MM.1S (cell line): ENCODE measurements at regions not wholly inside any gene's neighbourhood (a gene's known extent, or its start where the extent isn't known, plus 50 kb on each side); places are given as distances from the start of the nearest gene placed in this dataset.

Source experiments
- CTCF ChIP-seq: fragments of 300-600 bp; sonication (generic); IDR thresholded peaks from 2 replicates; pipeline ENCODE4 v1.5.1; 2016; ENCODE audit warnings: antibody characterized with exemption, low read length, mixed read lengths
- EZH2 ChIP-seq: fragments of 300-600 bp; sonication (generic); optimal IDR thresholded peaks from 2 replicates; pipeline ENCODE3; 2017; ENCODE audit warnings: low read depth, mild to moderate bottlenecking, antibody characterized with exemption, low read length, mixed read lengths
- EZH2phosphoT487 ChIP-seq: fragments of 300-600 bp; sonication (generic); IDR thresholded peaks from 2 replicates; pipeline ENCODE4 v1.6.1; 2018; ENCODE audit warnings: antibody characterized with exemption, low read length

GRCh38 chr11:127369356-127369755, 368.8 kb upstream of the KIRREL3 start:
- TF ChIP-seq CTCF (no peak), EZH2phosphoT487 (no peak), EZH2 (no peak)
